Hematopoietic multipotent progenitor cell (in vitro differentiated cells): ENCODE measurements at regions not wholly inside any gene's neighbourhood (a gene's known extent, or its start where the extent isn't known, plus 50 kb on each side); places are given as distances from the start of the nearest gene placed in this dataset.
A peak's percentile ranks its signal among the peaks of the same experiment; 100 is the strongest.
"Not testable (repeated sequence)": the region's sequence is repeated elsewhere in the genome, so short reads cannot be mapped to it uniquely, and the experiment has no call there.

Source experiments
- DNase-seq, 3 donors: peaks; one replicate each; pipeline ENCODE4 v3.0.0-alpha.2; 2011 to 2015; ENCODE audit warnings: low read depth in 2 of 3, low spot score in 2 of 3

- not testable (repeated sequence) for DNase-seq
These were observed 135.1 kb downstream of the CRLF3 start for GRCh38 chr17:30689266-30690000.

DNA sequence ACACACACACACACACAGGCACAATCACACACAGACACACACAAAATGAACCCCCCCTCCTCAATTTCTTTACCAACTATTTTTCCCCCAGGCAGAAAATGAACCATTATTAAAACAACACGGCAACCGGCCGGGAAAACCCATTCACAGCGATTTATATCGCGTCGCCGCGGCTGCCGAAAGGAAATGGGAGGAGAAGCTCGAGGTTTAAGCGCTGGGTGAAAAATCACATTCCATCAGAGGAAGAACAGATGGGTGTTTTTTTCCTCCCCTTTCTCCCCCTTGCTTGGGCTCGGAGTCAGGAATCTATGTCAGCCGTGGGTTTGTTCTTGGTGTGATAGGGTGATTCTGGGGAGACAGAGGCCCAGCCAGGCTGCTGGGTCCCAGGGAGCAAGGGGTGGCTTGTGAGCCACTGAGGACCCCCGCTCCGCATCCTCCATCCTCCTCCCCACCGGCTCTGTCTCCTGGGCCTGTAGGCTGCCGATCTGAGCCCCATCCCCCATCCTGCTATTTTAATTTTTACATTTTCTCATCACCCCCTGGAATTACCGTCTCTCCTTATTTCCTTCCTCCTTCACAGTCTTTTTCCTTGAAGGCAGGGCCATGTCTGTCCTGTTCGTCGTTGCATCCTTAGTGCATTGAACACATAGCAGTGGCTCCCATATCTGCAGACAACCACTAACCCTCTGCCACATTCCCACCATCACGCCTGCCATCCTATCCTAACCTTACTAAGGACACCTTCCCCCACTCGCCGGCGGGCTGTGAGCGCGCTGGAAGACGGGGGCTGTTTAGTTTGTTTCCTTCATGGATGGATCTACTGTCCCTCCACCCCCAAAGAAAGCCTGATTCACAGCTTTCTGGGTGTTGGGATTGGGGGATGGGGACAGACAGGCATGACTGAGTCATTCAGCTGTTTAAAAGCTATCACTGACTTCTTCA, 137.7 kb downstream of the CRLF3 start:
- not testable (repeated sequence) for DNase-seq

- DNase-seq, result not testable (repeated sequence)
These were observed 142.2 kb downstream of the CRLF3 start for GRCh38 chr17:30682280-30682679.

DNA sequence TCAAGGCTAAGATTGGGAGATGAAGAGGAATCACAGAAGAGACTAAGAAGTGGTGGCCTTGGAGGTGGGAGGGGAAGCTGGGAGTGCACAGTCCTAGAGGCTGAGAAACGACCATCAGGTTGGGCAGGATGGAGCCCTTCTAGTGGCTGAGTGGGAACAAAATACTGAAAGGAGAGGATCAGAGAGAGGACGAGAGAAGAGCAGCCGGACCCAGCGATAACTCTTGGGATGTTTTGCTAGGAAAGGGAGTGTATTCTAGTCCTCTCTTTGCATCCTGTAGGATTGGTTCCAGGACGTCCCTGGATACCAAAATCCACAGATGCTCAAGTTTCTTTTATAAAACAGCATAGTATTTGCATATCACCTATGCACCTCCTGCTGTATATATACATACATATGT, 143.8 kb downstream of the CRLF3 start:
- not testable (repeated sequence) for DNase-seq

GRCh38 chr17:30677550-30678249, 146.8 kb downstream of the CRLF3 start:
- DNase-seq, result no peak

DNA sequence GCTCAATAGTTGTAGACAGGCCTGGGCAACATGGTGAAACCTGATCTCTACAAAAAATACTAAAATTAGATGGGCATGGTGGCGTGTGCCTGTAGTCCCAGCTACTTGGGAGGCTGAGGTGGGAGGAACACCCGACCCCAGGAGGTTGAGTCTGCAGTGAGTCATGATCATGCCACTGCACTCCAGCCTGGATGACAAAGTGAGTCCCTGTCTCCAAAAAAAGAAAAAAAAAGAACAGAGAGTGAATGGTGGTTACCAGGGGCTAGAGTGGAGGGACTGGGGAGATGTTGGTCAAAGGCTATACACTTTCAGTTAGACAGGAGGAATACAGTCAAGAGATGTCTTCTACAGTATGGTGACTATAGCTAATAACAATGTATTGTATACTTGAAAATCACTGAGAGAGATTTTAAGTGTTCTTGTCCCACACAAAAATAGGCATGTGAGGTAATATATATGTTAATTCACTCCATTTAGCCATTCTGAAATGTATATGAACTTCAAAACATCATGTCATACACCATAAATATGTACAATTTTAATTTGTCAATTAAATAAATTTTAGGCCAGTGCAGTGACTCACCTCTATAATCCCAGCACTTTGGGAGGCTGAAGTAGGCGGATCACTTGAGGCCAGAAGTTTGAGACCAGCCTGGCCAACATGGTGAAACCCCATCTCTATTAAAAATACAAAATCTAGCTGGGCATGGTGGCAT, 148.6 kb downstream of the CRLF3 start:
- DNase-seq, result not testable (repeated sequence)

DNA sequence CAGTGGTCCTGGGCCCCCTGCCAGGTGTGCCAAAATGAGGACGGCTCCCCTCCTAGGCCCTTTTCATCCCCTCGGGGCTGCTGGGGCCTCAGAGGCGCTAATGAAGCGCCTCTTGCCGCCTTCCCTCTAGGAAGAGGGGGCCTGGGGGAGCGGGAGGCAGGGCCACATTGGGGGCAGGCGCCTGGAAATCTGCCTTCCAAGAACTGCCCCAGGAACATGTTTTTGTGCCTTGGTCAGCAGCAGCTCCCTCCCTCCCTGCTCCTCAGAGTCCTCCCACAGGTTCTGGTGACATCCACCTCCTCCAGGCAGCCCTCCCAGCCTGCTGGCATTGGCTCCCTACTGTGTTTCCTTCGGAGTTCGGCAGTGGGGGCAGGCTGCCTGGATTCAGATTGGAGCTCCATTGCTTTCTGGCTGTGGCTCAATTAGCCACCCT, 155.3 kb downstream of the CRLF3 start:
- not testable (repeated sequence) for DNase-seq

GRCh38 chr17:30668360-30669181, 155.9 kb downstream of the CRLF3 start:
- not testable (repeated sequence) for DNase-seq

DNA sequence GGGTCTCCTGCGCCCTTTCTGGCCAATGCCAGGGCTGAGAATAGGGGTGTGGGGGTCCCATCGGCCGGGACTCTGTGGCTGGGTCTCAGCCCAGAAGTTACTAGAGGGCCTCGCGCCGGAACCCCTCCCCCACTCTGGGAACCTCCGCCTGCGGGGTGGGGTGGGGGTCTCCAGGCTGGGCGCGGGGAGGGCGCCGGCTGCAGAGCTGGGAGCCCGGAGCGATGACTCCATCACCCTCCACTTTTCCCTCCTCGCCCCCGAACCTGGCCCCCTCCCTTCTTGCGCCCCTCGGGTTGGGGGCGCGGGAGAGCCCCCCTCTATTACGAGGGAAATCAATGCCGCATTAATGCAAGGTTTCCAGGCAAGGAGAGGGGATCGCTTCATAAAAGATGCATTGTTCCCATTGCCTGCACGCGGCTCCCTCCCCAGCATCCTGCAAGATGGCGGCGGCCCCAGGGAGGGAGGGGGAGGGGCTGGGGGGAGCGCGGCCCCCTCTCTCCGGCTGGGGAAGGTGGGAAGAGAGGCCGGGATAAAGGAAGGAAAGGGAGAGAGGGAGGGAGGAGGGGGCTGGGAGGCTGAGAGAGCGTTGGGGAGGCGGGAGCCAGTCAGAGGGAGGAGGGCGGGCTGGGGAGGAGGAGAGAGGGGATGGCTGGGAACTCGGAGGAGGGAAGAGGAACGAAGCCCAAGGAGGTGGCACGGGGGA, 156.7 kb downstream of the CRLF3 start:
- DNase-seq, result not testable (repeated sequence)

GRCh38 chr17:30666838-30667656, 157.4 kb downstream of the CRLF3 start:
- not testable (repeated sequence) for DNase-seq

DNA sequence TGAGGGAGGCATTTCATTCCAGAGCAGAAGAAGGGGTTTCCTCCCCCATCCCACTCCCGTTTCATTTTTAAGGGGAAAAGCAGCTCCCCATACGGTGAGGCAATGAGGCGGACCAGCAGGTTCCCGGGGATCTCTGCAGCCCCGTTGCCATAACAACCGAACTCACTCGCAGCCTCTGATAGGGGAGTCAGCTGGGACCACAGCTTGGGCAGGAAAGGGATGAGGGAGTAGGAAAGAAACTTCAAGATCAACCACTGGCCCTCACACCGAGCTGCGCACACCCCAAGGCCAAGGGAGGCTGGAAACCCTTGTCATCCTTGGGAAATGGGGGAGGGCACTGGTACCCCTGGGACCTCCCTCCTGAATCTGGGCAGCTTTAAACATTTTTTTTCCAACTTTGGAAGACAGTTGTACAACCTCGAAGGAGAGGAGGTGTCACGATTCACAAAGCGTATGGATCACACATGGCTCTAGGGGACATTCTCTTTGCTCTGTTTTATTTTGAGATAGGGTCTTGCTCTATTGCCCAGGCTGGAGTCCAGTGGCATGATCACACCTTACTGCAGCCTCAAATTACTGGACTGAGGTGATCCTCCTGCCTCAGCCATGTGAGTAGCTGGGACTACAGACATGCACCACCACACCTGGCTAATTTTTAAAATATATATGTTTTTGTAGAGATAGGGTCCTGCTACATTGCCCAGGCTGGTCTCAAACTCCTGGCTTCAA, 160.6 kb downstream of the CRLF3 start:
- DNase-seq, result not testable (repeated sequence)

GRCh38 chr17:30657148-30657547, 167.3 kb downstream of the CRLF3 start:
- DNase-seq, result not testable (repeated sequence)

- DNase-seq, result not testable (repeated sequence)
These were observed 171.5 kb downstream of the CRLF3 start for GRCh38 chr17:30653038-30653437.

DNA sequence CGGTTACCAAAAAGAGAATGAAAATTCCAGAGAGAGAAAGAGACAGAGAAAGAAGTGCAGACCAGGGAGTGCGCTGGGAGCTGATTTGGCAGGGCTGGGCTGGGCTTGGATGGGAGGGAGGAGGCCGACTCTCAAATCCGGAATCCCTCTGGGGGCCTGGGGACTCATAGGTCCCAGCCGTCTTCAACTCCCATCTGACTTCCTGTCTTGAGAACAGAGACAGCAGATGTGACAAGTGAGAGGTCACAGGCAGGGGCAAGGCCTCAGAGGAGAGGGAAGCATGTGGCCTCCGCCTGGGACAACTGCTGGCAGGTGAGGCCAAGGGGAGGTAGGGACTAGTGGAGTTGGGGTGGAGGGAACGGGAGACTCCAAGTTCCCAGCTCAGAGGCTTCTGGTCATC, 172.9 kb downstream of the GOSR1 start:
- DNase-seq, result not testable (repeated sequence)

DNA sequence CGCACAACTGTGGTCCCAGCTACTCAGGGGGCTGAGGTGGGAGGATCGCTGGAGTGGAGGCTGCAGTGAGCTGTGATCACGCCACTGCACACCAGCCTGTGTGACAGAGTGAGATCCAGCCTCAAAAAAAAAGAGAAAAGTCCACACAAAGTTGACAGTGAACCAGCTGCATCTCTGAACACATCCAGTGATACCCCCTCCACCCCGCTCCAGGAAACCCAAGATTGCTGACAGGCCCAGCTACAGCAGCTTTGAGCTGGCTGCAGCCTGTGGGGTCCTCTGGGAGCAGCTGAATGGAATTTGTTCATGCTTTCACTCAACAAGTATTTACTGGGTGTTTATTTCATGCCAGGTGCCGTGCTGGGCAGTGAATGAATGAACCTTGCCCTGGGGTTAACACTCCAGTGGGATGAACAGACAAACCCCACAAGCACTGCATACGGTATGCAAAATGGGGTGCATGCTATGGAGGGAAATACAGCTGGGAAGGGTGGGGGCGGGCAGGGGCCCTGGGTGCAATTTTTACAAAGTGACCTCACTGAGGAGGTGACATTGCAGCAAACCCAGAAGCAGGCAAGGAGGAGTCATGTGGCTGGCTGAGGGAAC, 170.9 kb downstream of the GOSR1 start:
- DNase-seq, result not testable (repeated sequence)

DNA sequence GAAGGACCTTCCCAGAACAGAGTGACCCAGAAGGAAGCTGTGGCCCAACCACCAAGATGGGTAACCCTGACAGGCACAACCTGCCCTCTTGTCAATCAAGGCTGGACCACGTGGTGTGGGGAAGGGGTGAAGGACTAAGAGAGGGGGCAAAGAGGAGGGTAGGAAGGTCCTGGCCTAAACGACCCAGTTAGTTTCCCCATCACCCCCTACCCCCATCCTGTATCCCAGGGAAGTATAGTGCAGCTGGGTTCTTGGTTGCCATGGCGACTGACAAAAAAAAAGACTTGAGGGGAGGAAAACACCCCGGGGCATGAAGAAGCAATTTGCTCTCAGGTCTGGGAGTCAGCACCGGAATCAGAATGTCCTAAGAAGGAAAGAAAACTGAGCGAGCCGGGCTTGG, 168.7 kb downstream of the GOSR1 start:
- DNase-seq, result peak in 2 of 3 donors; percentile 44 to 49

DNA sequence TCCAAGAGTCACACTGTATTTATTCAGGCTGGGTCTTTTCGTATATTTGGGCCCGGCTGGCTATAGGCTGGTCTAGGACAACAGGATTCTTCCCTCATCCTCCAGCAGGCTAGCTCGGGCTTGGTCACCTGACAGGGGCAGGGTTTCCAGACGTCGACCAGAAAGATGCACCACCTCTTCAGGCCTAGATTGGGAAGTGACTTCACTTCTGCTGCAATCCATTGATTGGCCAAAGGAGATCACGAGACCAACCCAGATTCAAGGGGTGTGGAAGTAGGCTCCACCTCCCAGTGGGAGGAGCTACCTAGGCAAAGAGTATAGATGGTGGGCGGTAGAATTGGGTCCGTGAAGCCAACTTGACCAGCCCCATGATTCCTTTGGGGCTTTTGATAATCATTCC, 167.5 kb downstream of the GOSR1 start:
- DNase-seq, result not testable (repeated sequence)
